ENCODE measurements at regions not wholly inside any gene's neighbourhood (a gene's known extent, or its start where the extent isn't known, plus 50 kb on each side); places are given as distances from the start of the nearest gene placed in this dataset.
"Not testable (repeated sequence)": the region's sequence is repeated elsewhere in the genome, so short reads cannot be mapped to it uniquely, and the experiment has no call there.

- intact Hi-C loops (cut with DNase I), result no loop called here
- DNase-seq (ENCODE audit: missing footprints), result no peak
- ATAC-seq, result no peak
Observed at GRCh38 chr1:56263908-56264307, 315.5 kb downstream of the PLPP3 start.

GRCh38 chr1:56258371-56258770, 321.0 kb downstream of the PLPP3 start:
- ATAC-seq (no peak), DNase-seq (ENCODE audit: missing footprints) (peak; percentile 49)
- intact Hi-C loops (cut with DNase I), result no loop called here

GRCh38 chr1:56257726-56258125, 321.6 kb downstream of the PLPP3 start:
- ATAC-seq (no peak), DNase-seq (ENCODE audit: missing footprints) (no peak)
- intact Hi-C loops (cut with DNase I), result no loop called here

- intact Hi-C loops (cut with DNase I), result no loop called here
- no peak for ATAC-seq
- DNase-seq (ENCODE audit: missing footprints), result no peak
Observed at GRCh38 chr1:56256153-56257000, 323.0 kb downstream of the PLPP3 start.

GRCh38 chr1:56255516-56256152, 323.7 kb downstream of the PLPP3 start:
- ATAC-seq, result peak; percentile 95
- peak; percentile 87 for DNase-seq (ENCODE audit: missing footprints)
- intact Hi-C loops (cut with DNase I), result no loop called here

- ATAC-seq, result no peak
- intact Hi-C loops (cut with DNase I), result no loop called here
- DNase-seq (ENCODE audit: missing footprints), result no peak
Observed at GRCh38 chr1:56254130-56254529, 325.2 kb downstream of the PLPP3 start.

- ATAC-seq (no peak), DNase-seq (ENCODE audit: missing footprints) (no peak)
- intact Hi-C loops (cut with DNase I), result no loop called here
Observed at GRCh38 chr1:56250809-56251208, 328.6 kb downstream of the PLPP3 start.

GRCh38 chr1:56249234-56249633, 330.1 kb downstream of the PLPP3 start:
- intact Hi-C loops (cut with DNase I), result no loop called here
- ATAC-seq (peak; percentile 67), DNase-seq (ENCODE audit: missing footprints) (no peak)

- no peak for DNase-seq (ENCODE audit: missing footprints)
- no peak for ATAC-seq
- intact Hi-C loops (cut with DNase I), result no loop called here
Observed at GRCh38 chr1:56248138-56248537, 331.2 kb downstream of the PLPP3 start.

GRCh38 chr1:56246726-56247125, 332.6 kb downstream of the PLPP3 start:
- DNase-seq (ENCODE audit: missing footprints); intact Hi-C loops (cut with DNase I); ATAC-seq: not testable (repeated sequence)

GRCh38 chr1:56240400-56240799, 339.0 kb downstream of the PLPP3 start:
- intact Hi-C loops (cut with DNase I), result no loop called here
- DNase-seq (ENCODE audit: missing footprints), result no peak
- ATAC-seq, result no peak

- DNase-seq (ENCODE audit: missing footprints) (no peak), ATAC-seq (no peak)
- intact Hi-C loops (cut with DNase I), result no loop called here
Observed at GRCh38 chr1:56237491-56238064, 341.8 kb downstream of the PLPP3 start.

GRCh38 chr1:56236688-56237087, 342.7 kb downstream of the PLPP3 start:
- no peak for ATAC-seq
- DNase-seq (ENCODE audit: missing footprints), result no peak

GRCh38 chr1:56235909-56236510, 343.4 kb downstream of the PLPP3 start:
- DNase-seq (ENCODE audit: missing footprints) (no peak), ATAC-seq (no peak)
- intact Hi-C loops (cut with DNase I), result no loop called here

More at GRCh38 chr1:56236688-56237087, 342.7 kb downstream of the PLPP3 start:
- intact Hi-C loops (cut with DNase I), result no loop called here

GRCh38 chr1:56229186-56229585, 350.2 kb downstream of the PLPP3 start:
- intact Hi-C loops (cut with DNase I), result no loop called here
- DNase-seq (ENCODE audit: missing footprints) (no peak), ATAC-seq (no peak)

GRCh38 chr1:56227886-56228285, 351.5 kb downstream of the PLPP3 start:
- ATAC-seq (no peak), DNase-seq (ENCODE audit: missing footprints) (no peak)
- intact Hi-C loops (cut with DNase I), result no loop called here

GRCh38 chr1:56227401-56227800, 352.0 kb downstream of the PLPP3 start:
- intact Hi-C loops (cut with DNase I), result no loop called here
- ATAC-seq (no peak), DNase-seq (ENCODE audit: missing footprints) (no peak)

- DNase-seq (ENCODE audit: missing footprints), result no peak
- ATAC-seq, result no peak
- intact Hi-C loops (cut with DNase I), result no loop called here
Observed at GRCh38 chr1:56225964-56226815, 353.2 kb downstream of the PLPP3 start.

GRCh38 chr1:56223968-56224367, 355.4 kb downstream of the PLPP3 start:
- DNase-seq (ENCODE audit: missing footprints), result no peak
- no peak for ATAC-seq
- intact Hi-C loops (cut with DNase I), result no loop called here

All from Right ventricle myocardium inferior (tissue), 1 donor.